OCI-LY7 (cell line): ENCODE measurements at regions not wholly inside any gene's neighbourhood (a gene's known extent, or its start where the extent isn't known, plus 50 kb on each side); places are given as distances from the start of the nearest gene placed in this dataset.

ENCODE experiments used
- BruUV-seq: library from RNA; stranded (reverse); fragments of 400-500 nt; replicated peaks from 2 replicates; lab custom pipeline; 2021; lab: Mats Ljungman, UMichigan
- CTCF ChIA-PET: fragments of 300-600 bp; sonication (Branson Sonifier 250); formaldehyde crosslinking; loops from one replicate; lab custom pipeline; 2022; ENCODE audit warnings: antibody characterized with exemption; ENCODE audit not compliant: unreplicated experiment; lab: Charles Lee
- POLR2A ChIA-PET: fragments of 300-600 bp; sonication (Branson Sonifier 250); formaldehyde crosslinking; loops from one replicate; lab custom pipeline; 2022; ENCODE audit warnings: antibody characterized with exemption; lab: Charles Lee
- DNase-seq: peaks from one replicate; pipeline ENCODE4 v3.0.0-alpha.2; 2015; ENCODE audit warnings: low spot score
- H2AFZ ChIP-seq: fragments of 200-600 bp; sonication (generic), shearing (Covaris generic); 2 replicates; pipeline ENCODE4 v1.6.1; 2014; ENCODE audit warnings: mild to moderate bottlenecking, antibody characterized with exemption, low read length, moderate library complexity
- H3K27ac ChIP-seq: fragments of 200-600 bp; sonication (generic); 2 replicates; pipeline ENCODE4 v1.5.1; 2014; ENCODE audit warnings: mixed run types, low read depth, mild to moderate bottlenecking, moderate library complexity, low read length, inconsistent platforms; ENCODE audit not compliant: poor library complexity, severe bottlenecking
- H3K36me3 ChIP-seq: fragments of 200-600 bp; sonication (generic); 2 replicates; pipeline ENCODE4 v1.6.1; 2014; ENCODE audit warnings: mild to moderate bottlenecking, antibody characterized with exemption, low read length, moderate library complexity, mixed read lengths; ENCODE audit not compliant: insufficient read depth
- H3K4me1 ChIP-seq: fragments of 200-600 bp; sonication (generic); 2 replicates; pipeline ENCODE4 v1.5.1; 2014; ENCODE audit warnings: mild to moderate bottlenecking, low read length; ENCODE audit not compliant: insufficient read depth, poor library complexity, severe bottlenecking
- H3K4me2 ChIP-seq: fragments of 200-600 bp; sonication (generic); 2 replicates; pipeline ENCODE4 v1.6.1; 2014; ENCODE audit warnings: mild to moderate bottlenecking, low read length
- H3K4me3 ChIP-seq: fragments of 200-600 bp; sonication (generic); 2 replicates; pipeline ENCODE4 v1.5.1; 2014; ENCODE audit warnings: mild to moderate bottlenecking, low read depth, low read length; ENCODE audit not compliant: poor library complexity, severe bottlenecking
- H3K79me2 ChIP-seq: fragments of 200-600 bp; sonication (generic); 2 replicates; pipeline ENCODE4 v1.6.1; 2016; ENCODE audit warnings: low read depth, mild to moderate bottlenecking, low read length, moderate library complexity, mixed read lengths; ENCODE audit not compliant: insufficient read depth
- H3K9me2 ChIP-seq: fragments of 200-600 bp; sonication (generic); 2 replicates; pipeline ENCODE4 v1.6.1; 2016; ENCODE audit warnings: mild to moderate bottlenecking, low read length, mixed read lengths; ENCODE audit not compliant: insufficient read depth
- H3K9me3 ChIP-seq: fragments of 200-600 bp; sonication (generic); 2 replicates; pipeline ENCODE4 v1.6.1; 2014; ENCODE audit warnings: mild to moderate bottlenecking, mixed run types, low read length, mixed read lengths
- H4K20me1 ChIP-seq: fragments of 200-600 bp; sonication (generic); 2 replicates; pipeline ENCODE4 v1.6.1; 2014; ENCODE audit warnings: mild to moderate bottlenecking, antibody characterized with exemption, low read length, moderate library complexity, mixed read lengths; ENCODE audit not compliant: insufficient read depth
- EZH2phosphoT487 ChIP-seq: fragments of 200-600 bp; sonication (generic); IDR thresholded peaks from 2 replicates; pipeline ENCODE4 v1.6.1; 2018; ENCODE audit warnings: low read depth, borderline replicate concordance, mild to moderate bottlenecking, mixed run types, antibody characterized with exemption, low read length, moderate library complexity, mixed read lengths
- intact Hi-C: fragments of 100-400 bp; cut with micrococcal nuclease; formaldehyde crosslinking; loops from one replicate; pipeline ENCODE4 v1.10.0; 2022; ENCODE audit not compliant: unreplicated experiment
- TF ChIP-seq, protein P1 (sequence below): fragments of 200-600 bp; sonication (generic); conservative IDR thresholded peaks from 2 replicates; pipeline ENCODE4 v1.5.1; 2014; ENCODE audit warnings: mild to moderate bottlenecking, antibody characterized with exemption, low read length, moderate library complexity, mixed read lengths

DNA sequence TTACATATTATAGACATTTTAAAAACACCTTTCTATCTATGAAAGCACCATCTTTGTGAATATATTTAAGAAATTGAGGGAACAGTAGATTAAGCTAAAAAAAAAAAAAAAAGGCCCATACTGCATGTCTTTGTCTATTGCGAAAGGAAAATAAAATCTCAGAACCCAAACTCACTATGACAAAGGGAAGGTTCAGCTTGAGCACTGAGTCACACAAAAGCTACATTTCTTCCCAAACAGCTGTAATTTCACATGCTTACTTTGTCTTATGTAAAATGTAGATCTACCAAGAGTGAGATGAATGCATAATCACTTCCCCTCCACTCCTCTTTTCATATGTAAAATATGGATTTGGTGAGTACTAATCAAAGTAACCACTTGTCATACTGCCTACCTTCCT lies 640.1 kb upstream of the KLF12 start:
- POLR2A ChIA-PET: interaction anchor here (0.5 to 1.5 kb wide), 4 partner anchors 13 to 1540 kb away, joined by 3 to 6 read pairs (median 5); no protein-coding TSS in a partner anchor
- H3K4me1 ChIP-seq: no peaks in the 10 kb centered on the region

DNA sequence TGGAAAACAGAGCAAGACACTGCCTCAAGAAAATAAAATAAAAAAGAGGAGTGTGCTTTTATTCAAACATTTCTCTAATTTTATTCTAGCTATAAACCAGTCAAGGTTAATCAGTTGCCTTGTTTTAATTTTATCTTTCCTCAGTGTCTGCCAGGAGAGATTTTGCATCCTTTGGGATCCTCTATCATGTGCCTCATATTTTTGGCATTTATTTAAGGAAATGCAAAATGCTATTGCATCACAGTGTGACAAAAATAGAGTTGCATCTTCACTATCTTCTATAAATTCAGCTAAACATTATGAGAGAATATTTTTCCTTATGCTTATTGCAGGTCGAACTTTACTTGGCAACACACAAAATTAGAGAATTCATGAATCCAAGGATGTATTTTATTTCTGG lies 639.0 kb upstream of the KLF12 start:
- TF ChIP-seq, protein P1, sequence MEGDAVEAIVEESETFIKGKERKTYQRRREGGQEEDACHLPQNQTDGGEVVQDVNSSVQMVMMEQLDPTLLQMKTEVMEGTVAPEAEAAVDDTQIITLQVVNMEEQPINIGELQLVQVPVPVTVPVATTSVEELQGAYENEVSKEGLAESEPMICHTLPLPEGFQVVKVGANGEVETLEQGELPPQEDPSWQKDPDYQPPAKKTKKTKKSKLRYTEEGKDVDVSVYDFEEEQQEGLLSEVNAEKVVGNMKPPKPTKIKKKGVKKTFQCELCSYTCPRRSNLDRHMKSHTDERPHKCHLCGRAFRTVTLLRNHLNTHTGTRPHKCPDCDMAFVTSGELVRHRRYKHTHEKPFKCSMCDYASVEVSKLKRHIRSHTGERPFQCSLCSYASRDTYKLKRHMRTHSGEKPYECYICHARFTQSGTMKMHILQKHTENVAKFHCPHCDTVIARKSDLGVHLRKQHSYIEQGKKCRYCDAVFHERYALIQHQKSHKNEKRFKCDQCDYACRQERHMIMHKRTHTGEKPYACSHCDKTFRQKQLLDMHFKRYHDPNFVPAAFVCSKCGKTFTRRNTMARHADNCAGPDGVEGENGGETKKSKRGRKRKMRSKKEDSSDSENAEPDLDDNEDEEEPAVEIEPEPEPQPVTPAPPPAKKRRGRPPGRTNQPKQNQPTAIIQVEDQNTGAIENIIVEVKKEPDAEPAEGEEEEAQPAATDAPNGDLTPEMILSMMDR: no peak
- TF ChIP-seq EZH2phosphoT487: no peak
- Histone ChIP-seq H3K9me3 (no peaks in the 10 kb centered on the region), H3K4me2 (no peak overlapping the region), H3K36me3 (no peaks in the 10 kb centered on the region), H3K79me2 (no peaks in the 10 kb centered on the region), H4K20me1 (no peaks in the 10 kb centered on the region), H3K9me2 (no peaks in the 10 kb centered on the region), H3K4me3 (no peak overlapping the region), H2AFZ (no peak overlapping the region), H3K4me1 (no peaks in the 10 kb centered on the region), H3K27ac (no peak overlapping the region)
- DNase-seq: no peak
- POLR2A ChIA-PET: interaction anchor here (0.8 kb wide), 1 partner anchor 1539 kb away, joined by 6 read pairs; no protein-coding TSS in a partner anchor
- no TSS peak for BruUV-seq
- CTCF ChIA-PET: no interaction called here
- intact Hi-C loops: no loop called here

More for the DNA sequence above, 640.1 kb upstream of the KLF12 start:
- no peak overlapping the region for H3K27ac ChIP-seq
- no peaks in the 10 kb centered on the region for H3K79me2 ChIP-seq
- no peak for DNase-seq
- intact Hi-C loops: no loop called here
- no TSS peak for BruUV-seq
- no peak overlapping the region for H2AFZ ChIP-seq
- no peaks in the 10 kb centered on the region for H3K9me2 ChIP-seq
- no peak overlapping the region for H3K4me3 ChIP-seq
- TF ChIP-seq, protein P1: no peak
- no peak for TF ChIP-seq EZH2phosphoT487
- no peaks in the 10 kb centered on the region for H4K20me1 ChIP-seq
- H3K4me2 ChIP-seq: no peak overlapping the region
- no peaks in the 10 kb centered on the region for H3K9me3 ChIP-seq
- no peaks in the 10 kb centered on the region for H3K36me3 ChIP-seq
- CTCF ChIA-PET: interaction anchor here (0.6 kb wide), 1 partner anchor 445 kb away, joined by 3 read pairs; no protein-coding TSS in a partner anchor

DNA sequence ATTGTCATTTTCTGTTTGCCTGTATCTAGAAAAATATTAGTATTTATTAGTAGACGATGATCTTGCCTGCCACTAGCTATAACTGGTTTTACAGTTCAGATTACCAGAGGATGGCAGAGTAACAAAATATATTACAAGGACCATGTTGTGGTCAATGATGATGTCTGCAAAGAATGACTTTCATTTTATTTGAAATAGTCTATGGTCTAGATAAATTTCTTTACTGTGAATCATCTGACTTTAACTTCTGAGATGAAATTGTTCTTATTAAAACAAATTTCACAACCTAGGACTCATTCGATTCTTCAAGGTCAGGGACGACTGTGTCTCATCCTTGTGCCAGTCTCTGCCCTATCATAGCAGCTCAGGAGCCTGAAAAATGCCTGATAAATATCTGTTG lies 637.8 kb upstream of the KLF12 start:
- no peak for DNase-seq
- H3K79me2 ChIP-seq: no peaks in the 10 kb centered on the region
- H3K4me3 ChIP-seq: no peak overlapping the region
- H3K4me1 ChIP-seq: no peaks in the 10 kb centered on the region
- no peaks in the 10 kb centered on the region for H3K36me3 ChIP-seq
- no peak overlapping the region for H3K27ac ChIP-seq
- ChIA-PET CTCF (no interaction called here), POLR2A (no interaction called here)
- intact Hi-C loops: no loop called here
- no peaks in the 10 kb centered on the region for H3K9me3 ChIP-seq
- no peaks in the 10 kb centered on the region for H3K9me2 ChIP-seq
- no TSS peak for BruUV-seq
- no peak overlapping the region for H2AFZ ChIP-seq
- H4K20me1 ChIP-seq: no peaks in the 10 kb centered on the region
- H3K4me2 ChIP-seq: no peak overlapping the region
- TF ChIP-seq, protein P1: no peak
- TF ChIP-seq EZH2phosphoT487: no peak
